ENCODE measurements at regions not wholly inside any gene's neighbourhood (a gene's known extent, or its start where the extent isn't known, plus 50 kb on each side); places are given as distances from the start of the nearest gene placed in this dataset.

- DNase-seq (no peak), ATAC-seq (no peak)
- intact Hi-C loops (cut with DNase I, micrococcal nuclease): no loop called here
These were observed 979.6 kb downstream of the TFAP2A start for GRCh38 chr6:9435281-9435680.

DNA sequence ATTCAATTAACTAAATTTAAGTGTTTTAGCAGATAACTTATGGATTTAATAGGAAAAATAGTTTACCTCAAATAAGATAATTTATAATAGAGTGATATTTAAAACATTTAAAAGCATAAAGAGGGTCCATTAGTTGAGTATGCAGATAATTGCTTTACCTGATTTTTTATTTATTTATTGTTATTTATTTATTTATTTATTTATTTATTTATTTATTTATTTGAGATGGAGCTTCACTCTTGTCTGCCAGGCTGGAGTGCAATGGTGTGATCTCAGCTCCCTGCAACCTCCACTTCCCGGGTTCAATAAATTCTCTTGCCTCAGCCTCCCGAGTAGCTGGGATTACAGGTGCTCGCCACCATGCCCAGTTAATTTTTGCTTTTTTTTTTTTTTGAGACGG is 982.9 kb downstream of the TFAP2A start:
- intact Hi-C loops (cut with DNase I, micrococcal nuclease): no loop called here
- no peak for ATAC-seq
- DNase-seq: no peak

DNA sequence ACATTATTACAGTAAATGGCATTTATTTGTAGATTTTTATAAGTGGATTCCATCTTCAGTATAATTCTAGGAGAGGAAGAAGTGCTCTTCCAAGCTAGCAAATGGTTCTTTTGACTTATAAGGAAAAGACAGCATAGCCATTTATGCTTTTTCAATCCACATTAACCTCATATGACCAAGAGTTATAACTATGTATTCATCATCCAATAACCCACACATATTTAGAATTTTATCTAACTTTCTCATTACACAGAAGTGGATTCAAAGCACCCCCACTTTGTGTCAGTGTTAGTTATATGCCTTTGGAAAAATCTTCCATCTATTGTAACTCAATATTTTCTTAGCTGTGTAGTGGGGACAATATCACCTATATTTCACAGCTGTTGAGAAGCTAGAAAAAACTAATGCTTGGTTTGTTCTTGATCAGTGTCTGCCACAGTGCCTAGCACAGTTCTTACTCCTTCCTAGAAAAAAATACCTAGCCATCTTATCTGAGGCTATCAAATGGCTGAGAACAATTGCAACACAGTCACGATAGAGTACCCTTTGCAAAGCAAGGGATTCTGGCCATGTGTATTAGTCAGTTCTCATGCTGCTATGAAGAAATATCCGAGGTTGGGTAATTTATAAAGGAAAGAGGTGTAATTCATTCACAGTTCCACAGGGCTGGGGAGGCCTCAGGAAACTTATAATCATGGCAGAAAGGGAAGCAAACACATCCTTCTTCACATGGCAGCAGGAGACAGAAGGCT is 986.3 kb downstream of the TFAP2A start:
- DNase-seq: no peak
- no peak for ATAC-seq
- intact Hi-C loops (cut with DNase I, micrococcal nuclease): no loop called here

DNA sequence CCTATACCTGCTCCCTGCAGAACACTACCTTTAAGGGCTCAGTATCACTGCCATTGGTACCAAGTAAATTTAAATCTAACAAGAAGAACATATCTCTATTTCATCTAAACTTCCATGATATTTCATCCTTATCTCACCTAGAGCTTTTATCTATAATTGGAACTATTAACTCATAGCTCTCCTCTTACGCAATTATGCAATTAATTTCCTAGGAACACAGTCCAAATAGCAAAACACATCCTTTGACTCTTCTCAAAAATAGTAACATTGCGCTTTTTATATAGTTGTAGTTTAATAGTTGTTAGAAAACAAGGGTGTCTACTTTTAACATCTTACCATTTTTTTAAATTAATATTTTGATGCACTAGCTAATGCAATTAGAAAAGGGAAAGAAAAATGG is 986.8 kb upstream of the SLC35B3 start:
- ATAC-seq (no peak), DNase-seq (no peak)
- intact Hi-C loops (cut with DNase I, micrococcal nuclease): no loop called here

DNA sequence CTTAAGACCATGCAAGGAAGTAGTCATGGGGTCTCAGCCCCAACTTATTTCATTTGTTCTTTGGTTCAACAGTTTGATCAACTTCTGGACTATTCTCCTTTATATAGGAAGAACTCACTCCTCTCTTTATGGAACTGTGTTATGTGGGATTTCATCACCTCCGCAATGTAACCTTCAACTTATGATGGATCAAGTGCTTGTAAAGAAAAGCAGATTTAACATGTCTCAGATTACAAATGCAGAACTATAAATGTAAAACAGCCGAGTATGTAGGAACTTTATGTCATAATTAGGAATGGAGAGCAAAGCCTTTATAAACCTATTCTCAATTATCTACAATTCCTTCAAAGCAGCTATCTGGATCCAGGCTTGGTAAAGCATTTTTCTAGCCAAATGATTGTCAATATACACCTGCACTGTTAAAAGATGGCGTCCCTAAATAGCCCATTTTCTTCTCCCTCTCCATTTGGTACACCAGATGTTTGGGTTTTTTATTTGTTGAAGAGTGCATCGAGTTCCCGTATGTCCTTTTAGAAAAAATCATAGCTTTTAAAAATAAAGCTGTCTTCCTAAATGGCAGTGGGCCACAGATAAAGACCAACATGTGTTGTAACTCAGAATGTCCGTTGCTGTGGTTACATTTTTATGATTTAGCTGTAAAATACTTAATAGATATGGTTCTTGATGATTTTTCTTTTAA is 985.1 kb upstream of the SLC35B3 start:
- intact Hi-C loops (cut with DNase I, micrococcal nuclease): no loop called here
- ATAC-seq (no peak), DNase-seq (no peak)

DNA sequence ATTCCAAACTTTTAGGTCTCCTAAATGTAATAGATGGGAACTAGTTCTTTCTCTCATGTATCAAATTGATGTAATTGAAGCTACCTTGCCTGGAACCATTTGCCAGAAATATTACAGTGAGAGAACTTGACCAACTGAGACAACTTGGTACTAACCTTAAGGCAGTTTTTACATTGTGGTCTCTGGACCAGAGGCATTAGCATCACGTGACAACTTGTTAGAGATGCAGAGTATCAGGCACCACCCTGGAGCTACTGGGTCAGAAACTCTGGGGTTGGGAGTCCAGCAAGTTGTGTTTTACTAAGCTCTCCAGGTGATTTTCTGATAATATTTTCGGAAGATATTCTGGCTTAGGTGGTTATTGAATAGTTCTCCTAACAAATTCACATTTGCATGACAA is 982.1 kb upstream of the SLC35B3 start:
- DNase-seq (no peak), ATAC-seq (no peak)
- intact Hi-C loops (cut with DNase I, micrococcal nuclease): no loop called here

DNA sequence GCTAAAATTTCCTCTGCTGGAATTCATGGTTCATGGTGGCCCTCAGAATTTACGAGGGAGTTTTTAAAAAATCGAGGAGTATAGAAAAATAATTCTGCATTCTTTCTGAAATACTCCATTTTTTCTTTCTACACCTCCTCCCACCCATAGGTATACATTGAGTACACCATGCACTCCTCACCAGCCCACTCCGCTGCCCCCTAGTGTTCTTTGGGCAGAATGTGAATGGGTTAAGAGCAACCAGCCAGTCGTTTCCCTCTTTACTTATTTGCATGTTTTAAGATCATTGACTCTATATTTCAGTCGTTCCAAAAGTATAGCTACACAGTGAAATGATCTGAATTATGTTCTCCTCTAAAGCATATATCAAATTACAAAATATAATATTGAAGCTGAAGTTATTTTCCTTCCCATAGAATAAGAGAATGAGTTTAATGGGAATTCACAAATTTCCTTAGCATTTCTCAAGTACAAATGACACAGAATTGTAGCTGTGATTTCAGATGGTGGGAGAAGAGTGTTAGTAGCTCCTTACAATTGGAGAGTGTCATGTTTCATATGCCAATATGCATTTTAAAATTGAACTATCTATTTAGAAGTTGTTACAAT is 977.7 kb upstream of the SLC35B3 start:
- intact Hi-C loops (cut with DNase I, micrococcal nuclease): no loop called here
- ATAC-seq: peak; percentile 70
- DNase-seq: peak in 1 of 2 donors; percentile 31

- DNase-seq (no peak), ATAC-seq (no peak)
- intact Hi-C loops (cut with DNase I, micrococcal nuclease): no loop called here
These were observed 973.8 kb upstream of the SLC35B3 start for GRCh38 chr6:9409126-9409525.

- intact Hi-C loops (cut with DNase I, micrococcal nuclease): no loop called here
- no peak for ATAC-seq
- DNase-seq: no peak
These were observed 973.2 kb upstream of the SLC35B3 start for GRCh38 chr6:9408402-9409117.

DNA sequence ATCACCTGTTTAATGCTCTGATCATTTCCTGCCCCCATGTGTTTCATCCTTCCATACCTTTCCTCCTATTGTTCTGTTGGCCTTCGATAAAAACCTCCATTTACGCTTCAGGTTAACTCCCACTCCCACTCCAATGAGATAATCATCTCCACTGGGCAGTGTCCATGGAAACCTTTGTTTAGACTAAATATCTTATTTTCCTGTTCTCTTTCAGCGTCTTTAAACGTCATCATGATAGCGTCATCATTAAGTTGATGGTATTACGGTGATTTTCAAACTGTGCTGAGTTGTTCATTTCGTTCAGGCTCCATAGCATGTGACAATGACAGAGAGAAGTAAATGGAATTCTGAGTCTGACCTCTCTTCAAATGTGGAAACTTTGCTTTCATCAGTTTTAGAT is 970.5 kb upstream of the SLC35B3 start:
- intact Hi-C loops (cut with DNase I, micrococcal nuclease): no loop called here

GRCh38 chr6:9405369-9405768 is 970.0 kb upstream of the SLC35B3 start:
- no peak for DNase-seq

More for the DNA sequence above, 970.5 kb upstream of the SLC35B3 start:
- DNase-seq (no peak), ATAC-seq (no peak)

DNA sequence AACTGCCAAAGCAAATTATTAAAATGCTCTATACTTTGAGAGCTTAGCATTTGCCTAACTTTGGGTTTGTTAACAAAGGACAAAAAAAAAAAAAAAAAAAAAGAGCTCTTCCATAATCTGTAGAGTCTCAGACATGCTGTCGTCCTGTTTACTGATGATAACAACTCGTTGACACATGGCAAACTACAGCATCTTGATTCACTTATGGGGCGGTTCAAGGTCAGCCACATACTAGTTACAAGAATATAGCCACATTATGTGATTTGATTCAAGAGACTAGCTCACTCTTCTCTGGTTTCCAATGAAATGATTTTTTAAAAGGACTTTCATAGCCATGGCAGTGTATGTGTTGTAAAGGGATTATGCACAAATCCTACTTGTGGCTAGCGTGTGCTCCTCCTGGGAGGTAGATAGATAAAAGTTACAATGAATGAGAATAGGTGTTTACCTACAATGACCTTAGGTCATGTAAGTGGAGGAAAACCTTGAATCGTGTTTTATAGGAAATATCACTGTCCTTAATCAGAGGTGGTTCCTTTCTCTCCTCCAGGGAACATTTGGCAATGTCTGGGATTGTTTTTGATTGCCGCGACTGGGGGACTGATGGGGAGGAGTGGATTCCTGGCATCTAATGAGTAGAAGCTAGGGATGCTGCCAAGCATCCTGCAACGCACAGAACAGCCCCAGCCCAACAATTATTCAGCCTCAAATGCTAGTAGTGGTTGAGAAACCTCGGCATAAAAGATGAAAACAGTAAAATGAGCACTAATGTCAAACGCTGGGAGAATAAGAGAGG is 969.2 kb upstream of the SLC35B3 start:
- ATAC-seq: no peak
- intact Hi-C loops (cut with DNase I, micrococcal nuclease): no loop called here
- no peak for DNase-seq

More at GRCh38 chr6:9405369-9405768, 970.0 kb upstream of the SLC35B3 start:
- no peak for ATAC-seq
- intact Hi-C loops (cut with DNase I, micrococcal nuclease): no loop called here

- ATAC-seq: no peak
- intact Hi-C loops (cut with DNase I, micrococcal nuclease): no loop called here
- no peak for DNase-seq
These were observed 968.4 kb upstream of the SLC35B3 start for GRCh38 chr6:9403736-9404135.

GRCh38 chr6:9401960-9402359 is 966.6 kb upstream of the SLC35B3 start:
- ATAC-seq (no peak), DNase-seq (no peak)
- intact Hi-C loops (cut with DNase I, micrococcal nuclease): no loop called here

DNA sequence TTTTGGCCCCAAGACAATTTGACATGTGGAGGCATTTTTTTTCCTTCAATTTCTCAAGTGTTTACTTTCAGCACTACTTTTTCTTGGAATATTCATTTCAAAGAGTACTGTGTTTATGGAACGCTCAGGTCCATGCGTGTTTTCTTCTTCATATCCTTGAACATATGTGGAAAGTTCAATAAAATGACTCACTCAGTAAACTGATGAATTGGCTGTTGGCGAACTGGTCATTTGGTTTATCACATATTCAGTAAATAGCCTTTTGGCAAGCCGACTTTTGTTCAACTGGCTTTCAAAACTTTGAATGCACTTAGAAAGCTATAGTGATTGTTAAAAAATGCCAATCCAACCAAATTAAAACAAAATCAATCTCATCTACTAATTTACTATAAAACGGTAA is 964.6 kb upstream of the SLC35B3 start:
- ATAC-seq (peak; percentile 73), DNase-seq (no peak)
- intact Hi-C loops (cut with DNase I, micrococcal nuclease): no loop called here

- ATAC-seq (peak; percentile 51), DNase-seq (peak in 1 of 2 donors; percentile 14)
- intact Hi-C loops (cut with DNase I, micrococcal nuclease): no loop called here
These were observed 963.5 kb upstream of the SLC35B3 start for GRCh38 chr6:9398767-9399373.

GRCh38 chr6:9398071-9398766 is 962.9 kb upstream of the SLC35B3 start:
- ATAC-seq (peak; percentile 87), DNase-seq (peak; percentile 29 to 47)
- intact Hi-C loops (cut with DNase I, micrococcal nuclease): no loop called here

DNA sequence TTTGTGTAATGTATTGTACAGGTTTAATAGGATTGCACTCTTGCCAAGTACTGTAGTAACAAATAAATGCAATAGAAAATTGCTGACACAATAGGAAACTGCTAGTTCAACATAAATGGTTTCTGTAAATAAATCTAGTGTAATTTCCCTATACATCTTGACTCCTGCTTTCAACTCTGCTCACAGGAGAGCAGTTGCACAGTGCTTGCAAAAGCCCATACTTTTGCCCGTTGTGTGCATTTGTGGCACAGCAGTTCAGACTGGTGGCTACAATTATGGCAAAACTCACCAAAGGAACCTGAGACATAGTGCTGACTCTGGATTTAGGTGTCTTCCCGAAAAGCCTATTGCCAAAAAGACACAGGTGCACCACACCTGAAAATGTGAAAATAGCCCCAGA is 953.3 kb upstream of the SLC35B3 start:
- DNase-seq: no peak
- no peak for ATAC-seq
- intact Hi-C loops (cut with DNase I, micrococcal nuclease): no loop called here

Data from left colon (tissue), 2 donors.